ENCODE measurements at regions not wholly inside any gene's neighbourhood (a gene's known extent, or its start where the extent isn't known, plus 50 kb on each side); places are given as distances from the start of the nearest gene placed in this dataset.

DNA sequence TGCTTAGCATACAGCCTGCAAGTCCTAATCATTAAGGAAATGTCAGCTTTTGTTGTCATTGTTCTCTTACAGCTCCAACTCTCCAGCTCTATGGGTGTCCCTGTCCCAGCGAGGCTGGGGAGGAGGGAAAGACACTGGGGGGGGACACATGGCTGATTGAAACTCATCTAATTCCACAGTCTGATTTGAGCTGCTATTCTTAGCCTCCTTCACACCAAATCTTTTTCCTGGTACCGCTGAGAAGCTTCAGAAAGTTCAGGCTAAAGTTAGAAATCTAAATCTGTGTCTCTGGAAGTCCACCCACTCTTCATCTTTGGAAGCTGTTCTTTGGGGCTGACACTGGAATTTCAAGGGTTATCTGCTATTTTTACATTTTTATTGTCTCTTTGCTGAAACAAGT, 61.3 kb upstream of the RASGRP1 start:
- Histone ChIP-seq H3F3A (ENCODE audit: insufficient read depth) (no peaks in the 10 kb centered on the region), H3K9ac (ENCODE audit: low read length) (no peak overlapping the region), H3K79me2 (ENCODE audit: insufficient read depth, low read length) (no peaks in the 10 kb centered on the region), H4K20me1 (ENCODE audit: low read depth, low read length) (no peaks in the 10 kb centered on the region), H3K4me3 (ENCODE audit: insufficient read depth, low read length, poor library complexity, severe bottlenecking) (no peak overlapping the region), H3K36me3 (ENCODE audit: low read length) (no peaks in the 10 kb centered on the region), H3K9me2 (replicated peaks; ENCODE audit: insufficient read depth, low read length) (no peaks in the 10 kb centered on the region), H3K27ac (ENCODE audit: low read depth, low read length) (no peak overlapping the region), H3K4me2 (ENCODE audit: low read depth, low read length, poor library complexity, severe bottlenecking) (no peak overlapping the region), H3K9me3 (ENCODE audit: insufficient read depth, low read length) (no peaks in the 10 kb centered on the region), H2AFZ (ENCODE audit: low read depth, low read length, severe bottlenecking) (no peak overlapping the region), H3K27me3 (ENCODE audit: low read length) (no peaks in the 10 kb centered on the region)
- TF ChIP-seq, protein P1, sequence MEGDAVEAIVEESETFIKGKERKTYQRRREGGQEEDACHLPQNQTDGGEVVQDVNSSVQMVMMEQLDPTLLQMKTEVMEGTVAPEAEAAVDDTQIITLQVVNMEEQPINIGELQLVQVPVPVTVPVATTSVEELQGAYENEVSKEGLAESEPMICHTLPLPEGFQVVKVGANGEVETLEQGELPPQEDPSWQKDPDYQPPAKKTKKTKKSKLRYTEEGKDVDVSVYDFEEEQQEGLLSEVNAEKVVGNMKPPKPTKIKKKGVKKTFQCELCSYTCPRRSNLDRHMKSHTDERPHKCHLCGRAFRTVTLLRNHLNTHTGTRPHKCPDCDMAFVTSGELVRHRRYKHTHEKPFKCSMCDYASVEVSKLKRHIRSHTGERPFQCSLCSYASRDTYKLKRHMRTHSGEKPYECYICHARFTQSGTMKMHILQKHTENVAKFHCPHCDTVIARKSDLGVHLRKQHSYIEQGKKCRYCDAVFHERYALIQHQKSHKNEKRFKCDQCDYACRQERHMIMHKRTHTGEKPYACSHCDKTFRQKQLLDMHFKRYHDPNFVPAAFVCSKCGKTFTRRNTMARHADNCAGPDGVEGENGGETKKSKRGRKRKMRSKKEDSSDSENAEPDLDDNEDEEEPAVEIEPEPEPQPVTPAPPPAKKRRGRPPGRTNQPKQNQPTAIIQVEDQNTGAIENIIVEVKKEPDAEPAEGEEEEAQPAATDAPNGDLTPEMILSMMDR (IDR thresholded peaks at IDR 0.05; ENCODE audit: insufficient read depth, low read length, poor library complexity, severe bottlenecking), result no peak
- TF ChIP-seq EZH2phosphoT487 (conservative IDR thresholded peaks at IDR 0.05; ENCODE audit: low read length), result no peak

- no peaks in the 10 kb centered on the region for H3F3A ChIP-seq (ENCODE audit: insufficient read depth)
- H3K4me3 ChIP-seq (ENCODE audit: insufficient read depth, low read length, poor library complexity, severe bottlenecking), result no peak overlapping the region
- H3K79me2 ChIP-seq (ENCODE audit: insufficient read depth, low read length), result no peaks in the 10 kb centered on the region
- TF ChIP-seq EZH2phosphoT487 (conservative IDR thresholded peaks at IDR 0.05; ENCODE audit: low read length), result no peak
- TF ChIP-seq, protein P1 (IDR thresholded peaks at IDR 0.05; ENCODE audit: insufficient read depth, low read length, poor library complexity, severe bottlenecking), result no peak
- no peaks in the 10 kb centered on the region for H4K20me1 ChIP-seq (ENCODE audit: low read depth, low read length)
- H3K9ac ChIP-seq (ENCODE audit: low read length), result no peak overlapping the region
- H3K9me2 ChIP-seq (replicated peaks; ENCODE audit: insufficient read depth, low read length), result no peaks in the 10 kb centered on the region
- no peaks in the 10 kb centered on the region for H3K27me3 ChIP-seq (ENCODE audit: low read length)
- no peak overlapping the region for H3K27ac ChIP-seq (ENCODE audit: low read depth, low read length)
- no peak overlapping the region for H2AFZ ChIP-seq (ENCODE audit: low read depth, low read length, severe bottlenecking)
- H3K4me2 ChIP-seq (ENCODE audit: low read depth, low read length, poor library complexity, severe bottlenecking), result no peak overlapping the region
- no peaks in the 10 kb centered on the region for H3K36me3 ChIP-seq (ENCODE audit: low read length)
- no peaks in the 10 kb centered on the region for H3K9me3 ChIP-seq (ENCODE audit: insufficient read depth, low read length)
These were observed 61.9 kb upstream of the RASGRP1 start for GRCh38 chr15:38626443-38627050.

DNA sequence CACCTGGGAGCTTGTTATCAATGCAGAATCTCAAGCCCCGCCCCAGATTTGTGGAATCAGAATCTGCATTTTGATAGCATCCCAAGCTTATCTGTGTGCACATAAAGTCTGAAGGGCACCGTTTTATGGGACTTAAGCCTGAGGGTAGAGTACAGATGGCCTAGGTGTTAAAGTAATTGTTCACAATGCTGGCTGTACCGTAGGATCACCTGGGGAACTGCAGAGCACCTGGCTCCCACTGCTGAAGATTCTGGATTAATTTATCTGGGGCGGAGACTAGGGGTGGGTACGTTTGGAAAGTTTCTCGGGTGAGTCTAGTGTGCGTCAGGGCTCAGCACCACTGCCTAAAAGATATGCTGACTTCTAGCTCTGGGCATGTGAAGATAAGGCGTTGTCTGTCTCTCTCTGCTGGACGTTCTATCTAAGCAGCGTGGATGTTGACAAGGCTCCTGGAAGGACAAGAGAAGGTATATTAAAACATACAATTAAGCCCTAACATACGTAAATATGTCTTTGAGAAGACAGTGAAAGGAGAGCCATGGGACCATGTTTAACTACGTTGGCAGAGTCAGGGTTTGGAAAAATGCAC, 63.2 kb upstream of the RASGRP1 start:
- H3K9ac ChIP-seq (ENCODE audit: low read length), result no peak overlapping the region
- no peaks in the 10 kb centered on the region for H3F3A ChIP-seq (ENCODE audit: insufficient read depth)
- H4K20me1 ChIP-seq (ENCODE audit: low read depth, low read length), result no peaks in the 10 kb centered on the region
- H3K4me3 ChIP-seq (ENCODE audit: insufficient read depth, low read length, poor library complexity, severe bottlenecking), result no peak overlapping the region
- H3K79me2 ChIP-seq (ENCODE audit: insufficient read depth, low read length), result no peaks in the 10 kb centered on the region
- no peaks in the 10 kb centered on the region for H3K27me3 ChIP-seq (ENCODE audit: low read length)
- no peaks in the 10 kb centered on the region for H3K9me3 ChIP-seq (ENCODE audit: insufficient read depth, low read length)
- no peaks in the 10 kb centered on the region for H3K36me3 ChIP-seq (ENCODE audit: low read length)
- no peak overlapping the region for H3K4me2 ChIP-seq (ENCODE audit: low read depth, low read length, poor library complexity, severe bottlenecking)
- TF ChIP-seq, protein P1 (IDR thresholded peaks at IDR 0.05; ENCODE audit: insufficient read depth, low read length, poor library complexity, severe bottlenecking), result no peak
- TF ChIP-seq EZH2phosphoT487 (conservative IDR thresholded peaks at IDR 0.05; ENCODE audit: low read length), result no peak
- H3K27ac ChIP-seq (ENCODE audit: low read depth, low read length), result no peak overlapping the region
- no peaks in the 10 kb centered on the region for H3K9me2 ChIP-seq (replicated peaks; ENCODE audit: insufficient read depth, low read length)
- H2AFZ ChIP-seq (ENCODE audit: low read depth, low read length, severe bottlenecking), result no peak overlapping the region

Data from SU-DHL-6 (cell line).